Cardiac muscle cell (in vitro differentiated cells and primary cell): ENCODE measurements at regions not wholly inside any gene's neighbourhood (a gene's known extent, or its start where the extent isn't known, plus 50 kb on each side); places are given as distances from the start of the nearest gene placed in this dataset.
A peak's percentile ranks its signal among the peaks of the same experiment; 100 is the strongest.

Experiments
- DNase-seq, 2 donors: peaks; one replicate each; pipeline versions ENCODE4 v3.0.0 to v3.0.0-alpha.2; 2010 to 2017; ENCODE audit warnings: low read depth in 1 of 2, low spot score in 1 of 2
- H3K27ac ChIP-seq: fragments of 200-600 bp; sonication (generic); 2 replicates; pipeline ENCODE4 v1.5.1; 2016
- H3K27me3 ChIP-seq: fragments of 200-600 bp; sonication (generic); 2 replicates; pipeline ENCODE4 v1.6.0; 2016; ENCODE audit warnings: control low read depth
- H3K36me3 ChIP-seq: fragments of 200-600 bp; sonication (generic); 2 replicates; pipeline ENCODE4 v1.5.1; 2016; ENCODE audit warnings: control low read depth
- H3K4me1 ChIP-seq: fragments of 200-600 bp; sonication (generic); 2 replicates; pipeline ENCODE4 v1.8.1; 2017; ENCODE audit warnings: low read depth, mild to moderate bottlenecking, mixed run types
- H3K4me3 ChIP-seq: fragments of 200-600 bp; sonication (generic); 2 replicates; pipeline ENCODE4 v1.5.1; 2016; ENCODE audit warnings: mild to moderate bottlenecking
- H3K9me3 ChIP-seq: fragments of 200-600 bp; sonication (generic); 2 replicates; pipeline ENCODE4 v1.5.1; 2017; ENCODE audit warnings: low read depth, mild to moderate bottlenecking, control low read depth
- CTCF ChIP-seq: IDR thresholded peaks from 2 replicates; pipeline ENCODE4 v1.5.1; 2012; ENCODE audit warnings: low read depth, mild to moderate bottlenecking, low read length

GRCh38 chr5:110923971-110924370 lies 147.5 kb upstream of the TSLP start:
- Histone ChIP-seq H3K36me3 (no peaks in the 10 kb centered on the region), H3K4me1 (peaks cover 9% of the 10 kb centered on the region), H3K27me3 (no peaks in the 10 kb centered on the region), H3K4me3 (no peak overlapping the region), H3K9me3 (no peaks in the 10 kb centered on the region), H3K27ac (no peak overlapping the region)
- no peak for DNase-seq
- no peak for TF ChIP-seq CTCF

GRCh38 chr5:110925398-110925797 lies 146.1 kb upstream of the TSLP start:
- no peaks in the 10 kb centered on the region for H3K27me3 ChIP-seq
- peak in 1 of 2 donors; percentile 85 for DNase-seq
- no peak overlapping the region for H3K27ac ChIP-seq
- no peaks in the 10 kb centered on the region for H3K36me3 ChIP-seq
- no peak for TF ChIP-seq CTCF
- H3K4me3 ChIP-seq: no peak overlapping the region
- no peaks in the 10 kb centered on the region for H3K9me3 ChIP-seq
- peaks cover 6% of the 10 kb centered on the region for H3K4me1 ChIP-seq

GRCh38 chr5:110925916-110926315 lies 145.6 kb upstream of the TSLP start:
- H3K27ac ChIP-seq: no peak overlapping the region
- peaks cover 1% of the 10 kb centered on the region for H3K4me1 ChIP-seq
- H3K4me3 ChIP-seq: no peak overlapping the region
- H3K27me3 ChIP-seq: no peaks in the 10 kb centered on the region
- no peak for TF ChIP-seq CTCF
- no peaks in the 10 kb centered on the region for H3K9me3 ChIP-seq
- no peaks in the 10 kb centered on the region for H3K36me3 ChIP-seq
- peak in 1 of 2 donors; percentile 27 for DNase-seq

- H3K4me1 ChIP-seq: no peaks in the 10 kb centered on the region
- DNase-seq: no peak
- no peaks in the 10 kb centered on the region for H3K9me3 ChIP-seq
- H3K27ac ChIP-seq: no peak overlapping the region
- H3K36me3 ChIP-seq: no peaks in the 10 kb centered on the region
- H3K27me3 ChIP-seq: no peaks in the 10 kb centered on the region
- no peak for TF ChIP-seq CTCF
- no peak overlapping the region for H3K4me3 ChIP-seq
These were observed 138.6 kb upstream of the TSLP start for GRCh38 chr5:110932755-110933488.

GRCh38 chr5:110940136-110940535 lies 131.4 kb upstream of the TSLP start:
- Histone ChIP-seq H3K4me1 (no peaks in the 10 kb centered on the region), H3K9me3 (no peaks in the 10 kb centered on the region), H3K27me3 (no peaks in the 10 kb centered on the region), H3K27ac (no peak overlapping the region), H3K36me3 (no peaks in the 10 kb centered on the region), H3K4me3 (no peak overlapping the region)
- TF ChIP-seq CTCF: no peak
- DNase-seq: no peak
